ENCODE measurements at regions not wholly inside any gene's neighbourhood (a gene's known extent, or its start where the extent isn't known, plus 50 kb on each side); places are given as distances from the start of the nearest gene placed in this dataset.
"Not testable (repeated sequence)": the region's sequence is repeated elsewhere in the genome, so short reads cannot be mapped to it uniquely, and the experiment has no call there.

DNA sequence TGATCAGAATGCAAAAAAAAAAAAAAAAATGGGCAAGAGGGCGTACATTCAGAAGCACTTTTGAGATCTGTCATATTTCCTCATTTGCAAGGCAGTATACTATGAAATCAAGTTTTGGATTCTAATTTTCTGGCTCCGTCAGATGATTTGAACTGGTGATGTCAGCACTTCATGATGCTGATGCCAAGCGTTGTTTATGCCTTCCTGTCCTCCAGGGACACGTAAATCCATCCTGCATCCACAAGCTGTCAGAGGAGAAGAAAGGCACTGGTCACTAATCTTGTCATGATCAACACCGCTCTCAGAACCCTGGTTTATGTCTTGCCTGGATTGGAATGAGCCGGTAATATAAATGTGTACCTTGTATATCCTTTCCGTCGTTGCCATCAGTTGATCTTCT lies 152.1 kb upstream of the EPHA3 start:
- no peak for DNase-seq (ENCODE audit: low read depth)

GRCh38 chr3:88957711-88958439 lies 149.5 kb upstream of the EPHA3 start:
- DNase-seq (ENCODE audit: low read depth), result peak; percentile 85

- no peak for DNase-seq (ENCODE audit: low read depth)
These were observed 147.4 kb upstream of the EPHA3 start for GRCh38 chr3:88960019-88960418.

DNA sequence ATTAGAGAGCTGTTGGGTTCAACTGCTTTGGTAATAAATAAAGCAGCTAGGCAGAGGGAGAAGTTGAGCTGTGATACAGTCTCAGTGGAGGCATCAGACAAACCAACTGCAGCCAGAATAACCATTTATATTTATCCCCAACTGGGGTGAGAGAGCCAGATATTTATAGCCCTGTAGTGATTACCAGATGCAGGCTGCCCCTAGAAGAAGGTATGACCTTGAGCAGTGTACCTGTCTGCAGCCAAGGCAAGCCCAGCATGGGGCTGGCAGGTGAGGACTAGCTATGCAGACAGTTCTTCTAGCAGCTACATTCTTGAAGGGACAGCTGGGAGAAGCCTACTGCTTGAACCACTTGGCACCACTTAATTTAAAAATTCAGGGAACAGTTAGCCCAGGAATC lies 144.4 kb upstream of the EPHA3 start:
- no peak for DNase-seq (ENCODE audit: low read depth)

- no peak for DNase-seq (ENCODE audit: low read depth)
These were observed 127.7 kb upstream of the EPHA3 start for GRCh38 chr3:88979760-88980159.

DNA sequence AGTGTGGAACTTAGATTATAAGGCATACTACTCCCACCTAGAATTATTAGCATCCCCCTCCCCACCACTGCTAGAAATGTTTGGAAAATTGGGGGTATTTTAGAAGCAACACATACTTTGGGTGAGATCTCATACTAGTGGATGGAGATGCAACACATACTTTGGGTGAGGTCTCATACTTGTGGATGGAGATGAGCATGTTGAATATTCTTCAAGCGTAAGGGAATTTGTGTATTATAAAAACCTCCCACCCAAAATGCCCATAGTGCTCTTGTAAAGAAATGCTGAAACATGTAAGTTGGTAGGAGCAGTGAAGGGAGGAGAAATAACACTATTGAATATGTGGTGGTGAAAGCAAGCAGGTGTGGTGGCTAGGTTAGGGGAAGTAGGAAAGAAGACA lies 124.0 kb upstream of the EPHA3 start:
- no peak for DNase-seq (ENCODE audit: low read depth)

- no peak for DNase-seq (ENCODE audit: low read depth)
These were observed 123.2 kb upstream of the EPHA3 start for GRCh38 chr3:88984256-88984655.

- no peak for DNase-seq (ENCODE audit: low read depth)
These were observed 122.6 kb upstream of the EPHA3 start for GRCh38 chr3:88984832-88985231.

DNA sequence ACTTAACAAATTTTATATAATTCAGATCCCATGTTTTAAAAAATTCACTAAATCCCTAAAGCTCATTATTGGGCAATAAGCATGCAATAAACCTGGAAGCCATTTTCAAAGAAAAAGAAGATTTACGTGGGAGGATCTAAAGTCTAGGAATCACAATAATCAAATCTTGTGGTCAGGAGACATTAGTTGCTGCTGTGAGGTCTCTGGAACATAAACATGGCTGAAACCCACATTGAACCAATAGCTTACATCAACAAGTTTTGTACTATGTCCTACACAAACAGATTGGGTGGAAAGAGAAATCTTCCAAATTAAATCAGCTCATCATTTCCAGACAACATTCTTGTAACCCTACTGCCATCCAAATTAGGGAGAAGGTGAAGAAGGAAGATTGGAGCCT lies 121.9 kb upstream of the EPHA3 start:
- no peak for DNase-seq (ENCODE audit: low read depth)

- DNase-seq (ENCODE audit: low read depth), result peak; percentile 81
These were observed 120.6 kb upstream of the EPHA3 start for GRCh38 chr3:88986834-88987233.

DNA sequence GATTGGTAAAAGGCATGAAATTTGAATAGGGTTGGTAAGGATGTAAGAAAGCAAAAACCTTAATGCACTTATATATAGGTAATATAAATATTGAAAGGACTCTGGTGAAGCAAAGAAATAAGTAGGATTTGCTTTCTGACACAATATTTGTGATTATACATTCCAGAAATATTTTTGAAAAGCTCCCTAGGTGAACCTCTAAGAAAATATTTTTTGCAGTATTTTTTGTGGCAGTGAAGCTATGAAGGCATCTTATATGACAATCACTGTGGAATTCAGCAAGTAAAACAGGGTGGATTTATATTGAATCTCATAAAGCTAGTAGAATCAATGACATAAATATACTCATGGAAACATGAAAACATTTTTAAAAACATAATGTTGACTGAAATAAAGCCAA lies 119.6 kb upstream of the EPHA3 start:
- no peak for DNase-seq (ENCODE audit: low read depth)

DNA sequence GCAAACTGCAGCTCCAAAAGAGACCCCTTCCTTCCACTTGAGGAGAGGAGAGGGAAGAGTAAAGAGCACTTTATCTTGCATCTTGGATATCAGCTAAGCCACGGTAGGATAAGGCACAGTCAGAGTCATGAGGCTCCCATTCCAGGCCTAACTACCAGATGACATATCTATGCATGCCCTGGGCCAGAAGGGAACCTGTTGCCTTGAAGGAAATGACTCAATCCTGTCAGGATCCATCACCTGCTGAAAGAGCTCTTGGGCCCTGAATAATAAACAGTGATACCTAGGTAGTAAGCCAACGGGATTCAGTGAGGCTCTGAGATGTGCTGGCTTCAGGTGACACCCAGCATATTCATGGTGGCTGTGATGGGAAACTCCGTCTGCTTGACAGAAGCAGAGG lies 118.5 kb upstream of the EPHA3 start:
- DNase-seq (ENCODE audit: low read depth), result no peak

GRCh38 chr3:88991496-88991895 lies 115.9 kb upstream of the EPHA3 start:
- DNase-seq (ENCODE audit: low read depth), result no peak

GRCh38 chr3:88996691-88997090 lies 110.7 kb upstream of the EPHA3 start:
- no peak for DNase-seq (ENCODE audit: low read depth)

- DNase-seq (ENCODE audit: low read depth), result no peak
These were observed 110.2 kb upstream of the EPHA3 start for GRCh38 chr3:88997260-88997659.

- peak; percentile 17 for DNase-seq (ENCODE audit: low read depth)
These were observed 106.5 kb upstream of the EPHA3 start for GRCh38 chr3:89000886-89001285.

GRCh38 chr3:89002191-89002590 lies 105.2 kb upstream of the EPHA3 start:
- DNase-seq (ENCODE audit: low read depth), result no peak

- DNase-seq (ENCODE audit: low read depth), result no peak
These were observed 93.9 kb upstream of the EPHA3 start for GRCh38 chr3:89013536-89013935.

DNA sequence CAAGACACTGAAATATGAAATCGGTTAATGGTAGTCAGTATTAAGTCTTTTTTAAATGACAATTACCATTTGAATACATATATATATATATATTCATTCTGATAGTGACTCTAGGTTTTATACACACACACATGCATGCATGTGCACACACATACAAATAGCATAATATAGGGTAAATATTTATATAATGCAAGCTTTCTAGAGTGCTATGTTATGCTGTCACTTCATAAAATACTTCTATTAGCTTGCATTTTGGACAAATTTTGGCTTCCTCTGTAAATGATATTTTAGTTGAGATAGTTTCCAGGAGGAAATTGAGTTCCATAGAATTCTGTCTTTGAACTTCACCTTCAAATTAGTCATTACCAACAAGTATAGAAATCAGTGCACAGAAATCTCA lies 89.9 kb upstream of the EPHA3 start:
- DNase-seq (ENCODE audit: low read depth), result no peak

- DNase-seq (ENCODE audit: low read depth), result peak; percentile 75
These were observed 82.2 kb upstream of the EPHA3 start for GRCh38 chr3:89025185-89025584.

DNA sequence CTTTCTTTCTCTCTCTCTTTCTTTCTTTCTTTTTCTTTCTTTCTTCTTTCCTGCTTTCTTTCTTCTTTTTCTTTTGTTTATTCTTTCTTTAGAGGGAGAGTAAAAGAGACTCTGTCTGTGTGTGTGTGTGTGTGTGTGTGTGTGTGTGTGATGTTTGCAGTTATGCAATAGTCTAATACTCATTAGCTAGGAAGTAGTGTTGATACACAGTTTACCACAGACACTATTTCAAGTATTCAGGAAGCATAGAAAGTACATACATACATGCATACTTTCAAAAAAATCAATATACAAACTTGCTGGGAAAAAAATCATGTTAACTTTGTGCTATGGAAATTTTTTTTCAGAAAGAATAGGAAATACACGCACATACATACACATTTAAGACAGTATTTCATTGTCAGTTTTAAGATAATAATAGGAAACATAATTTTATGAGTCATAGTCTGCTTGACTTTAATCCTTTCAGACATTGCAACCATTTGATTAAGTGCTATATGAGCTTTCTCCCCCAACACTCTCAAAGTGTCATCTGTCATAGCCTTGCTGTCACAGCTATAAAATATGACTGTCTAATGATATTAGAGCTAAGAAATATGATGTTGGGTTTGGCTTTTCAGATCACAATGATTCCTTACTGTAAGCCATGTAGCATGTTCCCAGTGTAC lies 74.9 kb upstream of the EPHA3 start:
- no peak for DNase-seq (ENCODE audit: low read depth)

GRCh38 chr3:89034723-89035122 lies 72.7 kb upstream of the EPHA3 start:
- not testable (repeated sequence) for DNase-seq (ENCODE audit: low read depth)

DNA sequence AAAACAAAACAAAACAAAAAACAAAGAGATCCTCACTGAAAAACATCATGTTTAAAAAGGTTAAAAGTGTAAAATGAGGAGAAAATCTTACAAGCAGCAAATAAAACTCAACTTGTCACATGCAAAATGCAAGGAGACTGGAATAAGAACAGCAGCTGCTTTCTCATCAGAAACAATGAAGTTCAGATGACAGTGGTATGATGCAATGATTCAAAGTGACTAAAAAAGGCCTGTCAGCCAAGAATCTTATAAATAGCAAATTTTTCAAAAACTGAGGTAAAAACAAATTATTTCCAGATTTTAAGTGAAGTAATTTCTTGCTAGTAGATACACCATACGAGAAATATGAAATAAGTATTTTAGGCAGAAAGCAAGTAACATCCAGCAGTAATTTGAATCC lies 68.6 kb upstream of the EPHA3 start:
- no peak for DNase-seq (ENCODE audit: low read depth)

- DNase-seq (ENCODE audit: low read depth), result peak; percentile 28
These were observed 65.1 kb upstream of the EPHA3 start for GRCh38 chr3:89042236-89042835.
